Lower leg skin (tissue), 3 donors: ENCODE measurements at regions not wholly inside any gene's neighbourhood (a gene's known extent, or its start where the extent isn't known, plus 50 kb on each side); places are given as distances from the start of the nearest gene placed in this dataset.

Experiments
- CTCF ChIP-seq, 3 donors: fragments of 450-650 bp; IDR thresholded peaks; one replicate each; pipeline ENCODE4 v1.5.1; 2016; ENCODE audit warnings: antibody characterized with exemption in 3 of 3, mild to moderate bottlenecking in 3 of 3, moderate library complexity in 2 of 3
- POLR2A ChIP-seq, 2 donors: fragments of 450-650 bp; IDR thresholded peaks; one replicate each; pipeline ENCODE4 v1.6.1; 2016 to 2017; ENCODE audit warnings: antibody characterized with exemption in 2 of 2, mild to moderate bottlenecking in 1 of 2, moderate library complexity in 1 of 2

- TF ChIP-seq POLR2A (IDR thresholded peaks at IDR 0.05) (no peak), CTCF (IDR thresholded peaks at IDR 0.05) (no peak)
Measured at GRCh38 chr10:89887830-89888229, 186.4 kb downstream of the KIF20B start.
